SK-N-SH treated with all-trans-retinoic acid at 6 μM for 48 hours (cell line): ENCODE measurements at regions not wholly inside any gene's neighbourhood (a gene's known extent, or its start where the extent isn't known, plus 50 kb on each side); places are given as distances from the start of the nearest gene placed in this dataset.

Source experiments
- ATAC-seq: fragments of 200-7000 bp; cut with Tn5 transposase; 3 replicates; pipeline ENCODE4 v1.9.1; 2020; ENCODE audit warnings: mild to moderate bottlenecking, moderate library complexity
- ARNTL ChIP-seq: fragments of 450-650 bp; formaldehyde crosslinking; IDR thresholded peaks from 2 replicates; pipeline ENCODE4 v1.5.0; 2020; ENCODE audit warnings: low read depth, mild to moderate bottlenecking, moderate library complexity, borderline replicate concordance
- BACH2 ChIP-seq: fragments of 250-450 bp; sonication (Bioruptor Pico); IDR thresholded peaks from 2 replicates; pipeline ENCODE4 v1.9.0; 2021; ENCODE audit warnings: mild to moderate bottlenecking, borderline replicate concordance
- CSDC2 ChIP-seq: fragments of 250-450 bp; sonication (Bioruptor Pico); IDR thresholded peaks from 2 replicates; pipeline ENCODE4 v1.5.0; 2020; ENCODE audit warnings: mild to moderate bottlenecking, moderate library complexity
- ESRRG ChIP-seq: fragments of 250-450 bp; sonication (Bioruptor Pico); IDR thresholded peaks from 2 replicates; pipeline ENCODE4 v1.6.1; 2021; ENCODE audit warnings: mild to moderate bottlenecking
- GLIS3 ChIP-seq: fragments of 250-450 bp; sonication (Bioruptor Pico); IDR thresholded peaks from 2 replicates; pipeline ENCODE4 v1.5.0; 2020; ENCODE audit warnings: mild to moderate bottlenecking, moderate library complexity
- OSR1 ChIP-seq: fragments of 250-450 bp; sonication (Bioruptor Pico); IDR thresholded peaks from 2 replicates; pipeline ENCODE4 v1.8.0; 2022; ENCODE audit warnings: moderate library complexity, mild to moderate bottlenecking, inconsistent platforms
- RARB ChIP-seq: fragments of 250-450 bp; sonication (Bioruptor Pico); IDR thresholded peaks from 2 replicates; pipeline ENCODE4 v1.8.0; 2021; ENCODE audit warnings: mild to moderate bottlenecking, moderate library complexity
- SNAI2 ChIP-seq: fragments of 250-450 bp; sonication (Bioruptor Pico); IDR thresholded peaks from 2 replicates; pipeline ENCODE4 v1.5.0; 2020; ENCODE audit warnings: mild to moderate bottlenecking, moderate library complexity
- TCF4 ChIP-seq: fragments of 250-450 bp; sonication (Bioruptor Pico); IDR thresholded peaks from 2 replicates; pipeline ENCODE4 v1.8.0; 2021; ENCODE audit warnings: mild to moderate bottlenecking, moderate library complexity, borderline replicate concordance
- TOX ChIP-seq: fragments of 250-450 bp; sonication (Bioruptor Pico); IDR thresholded peaks from 2 replicates; pipeline ENCODE4 v1.8.0; 2021; ENCODE audit warnings: mild to moderate bottlenecking, moderate library complexity, borderline replicate concordance
- ZC3H10 ChIP-seq: fragments of 250-450 bp; sonication (Bioruptor Pico); IDR thresholded peaks from 2 replicates; pipeline ENCODE4 v1.5.1; 2021; ENCODE audit warnings: mild to moderate bottlenecking, moderate library complexity
- ZFP3 ChIP-seq: fragments of 250-450 bp; sonication (Bioruptor Pico); IDR thresholded peaks from 2 replicates; pipeline ENCODE4 v1.5.0; 2020; ENCODE audit warnings: mild to moderate bottlenecking, moderate library complexity
- ZFP30 ChIP-seq: fragments of 450-650 bp; formaldehyde crosslinking; IDR thresholded peaks from 2 replicates; pipeline ENCODE4 v1.5.0; 2022; ENCODE audit warnings: mild to moderate bottlenecking, moderate library complexity
- ZNF565 ChIP-seq: fragments of 450-650 bp; formaldehyde crosslinking; conservative IDR thresholded peaks from 2 replicates; pipeline ENCODE4 v1.5.0; 2020; ENCODE audit warnings: low read depth, mild to moderate bottlenecking, moderate library complexity
- ZNF70 ChIP-seq: fragments of 450-650 bp; formaldehyde crosslinking; IDR thresholded peaks from 2 replicates; pipeline ENCODE4 v1.5.0; 2020; ENCODE audit warnings: mild to moderate bottlenecking, moderate library complexity
- ZNF8 ChIP-seq: fragments of 450-650 bp; formaldehyde crosslinking; IDR thresholded peaks from 2 replicates; pipeline ENCODE4 v1.5.0; 2020; ENCODE audit warnings: mild to moderate bottlenecking, moderate library complexity
- TF ChIP-seq, protein P1 (sequence below): fragments of 250-450 bp; sonication (Bioruptor Pico); IDR thresholded peaks from 2 replicates; pipeline ENCODE4 v1.8.0; 2021; ENCODE audit warnings: low read depth, mild to moderate bottlenecking, moderate library complexity, borderline replicate concordance
- TF ChIP-seq, protein P2 (sequence below): fragments of 250-450 bp; sonication (Bioruptor Pico); IDR thresholded peaks from 2 replicates; pipeline ENCODE4 v1.5.1; 2020; ENCODE audit warnings: low read depth, mild to moderate bottlenecking, moderate library complexity
- TF ChIP-seq, protein P3 (sequence below): fragments of 250-450 bp; sonication (Bioruptor Pico); IDR thresholded peaks from 2 replicates; pipeline ENCODE4 v1.5.0; 2020; ENCODE audit warnings: mild to moderate bottlenecking, moderate library complexity

DNA sequence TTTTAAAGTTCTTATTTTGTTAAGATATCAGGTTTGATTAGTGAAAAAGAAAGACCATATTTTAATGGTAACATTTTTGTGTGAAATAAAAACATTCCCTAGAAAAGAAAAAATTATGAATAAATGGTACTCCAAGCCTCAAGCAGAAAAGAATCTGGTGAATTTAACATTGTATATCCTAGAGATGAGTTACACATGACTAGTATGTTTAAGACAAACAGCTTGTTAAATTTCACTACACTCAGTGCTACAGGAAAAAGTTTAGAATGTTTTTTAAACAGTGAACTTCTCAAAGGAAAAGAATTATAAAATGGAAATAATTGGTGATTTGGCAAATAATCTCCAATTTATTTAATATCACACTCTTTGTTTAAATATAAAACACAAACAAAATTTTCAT, 222.7 kb upstream of the MCHR2 start:
- TF ChIP-seq, protein P1, sequence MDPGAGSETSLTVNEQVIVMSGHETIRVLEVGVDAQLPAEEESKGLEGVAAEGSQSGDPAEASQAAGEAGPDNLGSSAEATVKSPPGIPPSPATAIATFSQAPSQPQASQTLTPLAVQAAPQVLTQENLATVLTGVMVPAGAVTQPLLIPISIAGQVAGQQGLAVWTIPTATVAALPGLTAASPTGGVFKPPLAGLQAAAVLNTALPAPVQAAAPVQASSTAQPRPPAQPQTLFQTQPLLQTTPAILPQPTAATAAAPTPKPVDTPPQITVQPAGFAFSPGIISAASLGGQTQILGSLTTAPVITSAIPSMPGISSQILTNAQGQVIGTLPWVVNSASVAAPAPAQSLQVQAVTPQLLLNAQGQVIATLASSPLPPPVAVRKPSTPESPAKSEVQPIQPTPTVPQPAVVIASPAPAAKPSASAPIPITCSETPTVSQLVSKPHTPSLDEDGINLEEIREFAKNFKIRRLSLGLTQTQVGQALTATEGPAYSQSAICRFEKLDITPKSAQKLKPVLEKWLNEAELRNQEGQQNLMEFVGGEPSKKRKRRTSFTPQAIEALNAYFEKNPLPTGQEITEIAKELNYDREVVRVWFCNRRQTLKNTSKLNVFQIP: no peak
- TF ChIP-seq, protein P2, sequence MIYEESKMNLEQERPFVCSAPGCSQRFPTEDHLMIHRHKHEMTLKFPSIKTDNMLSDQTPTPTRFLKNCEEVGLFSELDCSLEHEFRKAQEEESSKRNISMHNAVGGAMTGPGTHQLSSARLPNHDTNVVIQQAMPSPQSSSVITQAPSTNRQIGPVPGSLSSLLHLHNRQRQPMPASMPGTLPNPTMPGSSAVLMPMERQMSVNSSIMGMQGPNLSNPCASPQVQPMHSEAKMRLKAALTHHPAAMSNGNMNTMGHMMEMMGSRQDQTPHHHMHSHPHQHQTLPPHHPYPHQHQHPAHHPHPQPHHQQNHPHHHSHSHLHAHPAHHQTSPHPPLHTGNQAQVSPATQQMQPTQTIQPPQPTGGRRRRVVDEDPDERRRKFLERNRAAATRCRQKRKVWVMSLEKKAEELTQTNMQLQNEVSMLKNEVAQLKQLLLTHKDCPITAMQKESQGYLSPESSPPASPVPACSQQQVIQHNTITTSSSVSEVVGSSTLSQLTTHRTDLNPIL: no peak
- no peak for ATAC-seq

DNA sequence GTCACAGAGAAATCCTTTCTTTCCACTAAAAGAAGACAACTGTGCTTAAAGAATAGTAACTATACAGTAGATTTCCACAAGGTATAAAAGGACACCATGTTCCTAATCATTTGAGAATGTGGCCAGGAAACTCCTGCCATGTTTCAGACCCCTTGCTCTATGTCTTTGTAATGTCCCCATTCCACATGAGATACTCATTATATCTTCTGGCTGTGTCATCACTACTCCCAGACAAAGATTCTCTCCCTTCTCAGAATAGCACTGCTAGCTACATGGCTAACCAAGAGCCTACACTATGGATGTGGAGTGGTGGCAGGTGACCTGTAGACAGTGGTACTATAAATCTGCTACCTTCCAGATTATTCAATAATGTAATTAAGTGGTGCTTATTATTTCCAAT, 218.1 kb upstream of the MCHR2 start:
- no peak for ATAC-seq
- TF ChIP-seq ESRRG (CRISPR knock-in tag): no peak
- TF ChIP-seq ZNF70 (CRISPR knock-in tag): no peak
- no peak for TF ChIP-seq TOX (CRISPR knock-in tag)
- TF ChIP-seq ZFP30 (CRISPR knock-in tag): no peak
- TF ChIP-seq, protein P1: no peak
- no peak for TF ChIP-seq ZFP3 (CRISPR knock-in tag)
- TF ChIP-seq SNAI2 (CRISPR knock-in tag): no peak
- TF ChIP-seq ZNF565: no peak
- TF ChIP-seq ZC3H10 (CRISPR knock-in tag): no peak
- TF ChIP-seq, protein P2: no peak
- TF ChIP-seq OSR1 (CRISPR knock-in tag): no peak
- TF ChIP-seq BACH2 (CRISPR knock-in tag): no peak
- no peak for TF ChIP-seq CSDC2 (CRISPR knock-in tag)
- TF ChIP-seq, protein P3, sequence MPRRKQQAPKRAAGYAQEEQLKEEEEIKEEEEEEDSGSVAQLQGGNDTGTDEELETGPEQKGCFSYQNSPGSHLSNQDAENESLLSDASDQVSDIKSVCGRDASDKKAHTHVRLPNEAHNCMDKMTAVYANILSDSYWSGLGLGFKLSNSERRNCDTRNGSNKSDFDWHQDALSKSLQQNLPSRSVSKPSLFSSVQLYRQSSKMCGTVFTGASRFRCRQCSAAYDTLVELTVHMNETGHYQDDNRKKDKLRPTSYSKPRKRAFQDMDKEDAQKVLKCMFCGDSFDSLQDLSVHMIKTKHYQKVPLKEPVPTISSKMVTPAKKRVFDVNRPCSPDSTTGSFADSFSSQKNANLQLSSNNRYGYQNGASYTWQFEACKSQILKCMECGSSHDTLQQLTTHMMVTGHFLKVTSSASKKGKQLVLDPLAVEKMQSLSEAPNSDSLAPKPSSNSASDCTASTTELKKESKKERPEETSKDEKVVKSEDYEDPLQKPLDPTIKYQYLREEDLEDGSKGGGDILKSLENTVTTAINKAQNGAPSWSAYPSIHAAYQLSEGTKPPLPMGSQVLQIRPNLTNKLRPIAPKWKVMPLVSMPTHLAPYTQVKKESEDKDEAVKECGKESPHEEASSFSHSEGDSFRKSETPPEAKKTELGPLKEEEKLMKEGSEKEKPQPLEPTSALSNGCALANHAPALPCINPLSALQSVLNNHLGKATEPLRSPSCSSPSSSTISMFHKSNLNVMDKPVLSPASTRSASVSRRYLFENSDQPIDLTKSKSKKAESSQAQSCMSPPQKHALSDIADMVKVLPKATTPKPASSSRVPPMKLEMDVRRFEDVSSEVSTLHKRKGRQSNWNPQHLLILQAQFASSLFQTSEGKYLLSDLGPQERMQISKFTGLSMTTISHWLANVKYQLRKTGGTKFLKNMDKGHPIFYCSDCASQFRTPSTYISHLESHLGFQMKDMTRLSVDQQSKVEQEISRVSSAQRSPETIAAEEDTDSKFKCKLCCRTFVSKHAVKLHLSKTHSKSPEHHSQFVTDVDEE (CRISPR knock-in tag): no peak
- no peak for TF ChIP-seq GLIS3
- TF ChIP-seq TCF4 (CRISPR knock-in tag): no peak
- TF ChIP-seq, all 23 proteins: peak for 0

DNA sequence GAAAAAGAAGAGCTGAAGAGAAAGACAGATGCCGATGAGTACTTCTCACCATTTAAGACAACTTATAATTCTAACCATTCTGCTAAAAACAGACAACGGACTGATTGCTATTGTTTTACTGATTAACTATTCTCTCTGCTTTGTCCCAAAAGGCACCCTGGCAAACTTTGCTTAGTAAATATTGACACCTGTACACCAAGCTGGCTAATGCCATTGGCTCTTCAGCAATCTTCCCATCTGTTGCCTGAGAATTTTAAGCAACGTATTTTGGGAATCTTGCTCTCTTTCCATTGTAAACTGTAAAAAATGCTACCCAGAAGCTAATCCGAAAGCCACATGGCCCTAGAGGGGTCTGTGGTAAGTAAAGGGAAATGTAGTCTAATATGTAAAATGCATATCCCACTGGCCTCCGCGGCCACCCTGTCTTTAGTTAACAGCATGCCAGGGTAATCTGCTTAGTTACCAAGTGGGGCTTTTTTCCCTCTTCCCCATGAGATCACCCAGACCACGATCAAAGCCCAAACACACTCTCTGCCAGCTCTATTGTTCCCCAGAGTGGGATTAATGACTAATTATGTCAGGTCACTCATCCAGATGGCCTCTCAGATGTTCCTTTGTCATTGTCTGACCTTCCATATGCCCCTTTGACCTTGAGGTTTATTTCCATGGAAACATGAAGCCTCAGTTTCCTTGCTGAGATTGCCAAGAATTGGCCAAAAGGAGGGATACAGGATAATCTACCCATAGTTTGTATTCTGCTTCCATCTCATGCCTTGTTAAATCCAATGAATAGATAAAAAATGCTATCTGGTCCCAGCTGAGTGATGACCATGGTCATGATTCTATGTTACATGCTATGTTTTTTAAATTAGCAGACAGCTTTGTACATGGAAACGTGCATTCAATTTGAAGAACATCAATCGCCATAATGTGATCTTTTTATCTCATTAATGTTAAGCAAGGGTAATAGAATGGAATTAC, 216.4 kb upstream of the MCHR2 start:
- no peak; the same call in 2 of the 3 replicates for ATAC-seq
- no peak for TF ChIP-seq ZFP30 (CRISPR knock-in tag)
- TF ChIP-seq, protein P1: no peak
- no peak for TF ChIP-seq CSDC2 (CRISPR knock-in tag)
- TF ChIP-seq TOX (CRISPR knock-in tag): no peak
- no peak for TF ChIP-seq OSR1 (CRISPR knock-in tag)
- TF ChIP-seq ZNF70 (CRISPR knock-in tag): no peak
- no peak for TF ChIP-seq RARB
- TF ChIP-seq TCF4 (CRISPR knock-in tag): no peak
- no peak for TF ChIP-seq ZNF8 (CRISPR knock-in tag)
- no peak for TF ChIP-seq GLIS3
- TF ChIP-seq ARNTL (CRISPR knock-in tag): no peak
- TF ChIP-seq, protein P2: no peak
- TF ChIP-seq, protein P3 (CRISPR knock-in tag): no peak
